Tibial nerve (tissue), 4 donors: ENCODE measurements at regions not wholly inside any gene's neighbourhood (a gene's known extent, or its start where the extent isn't known, plus 50 kb on each side); places are given as distances from the start of the nearest gene placed in this dataset.

ENCODE experiments used
- DNase-seq, 2 donors: peaks; one replicate each; pipeline ENCODE4 v3.0.0-alpha.2; 2019; ENCODE audit warnings: low spot score in 2 of 2
- H3K27ac ChIP-seq, 4 donors: fragments of 200-600 bp; sonication (generic) in 3 of 4; one replicate each; pipeline ENCODE4 v1.5.1; 2017 to 2019; ENCODE audit warnings: mild to moderate bottlenecking in 1 of 4
- H3K27me3 ChIP-seq, 2 donors: fragments of 200-600 bp; sonication (generic) in 1 of 2; one replicate each; pipeline versions ENCODE4 v1.5.1 to v1.6.0; 2017 to 2019
- H3K36me3 ChIP-seq, 3 donors: fragments of 200-600 bp; sonication (generic); one replicate each; pipeline ENCODE4 v1.5.1; 2018 to 2019
- H3K4me1 ChIP-seq, 4 donors: fragments of 200-600 bp; sonication (generic) in 3 of 4; one replicate each; pipeline ENCODE4 v1.5.1; 2017 to 2019
- H3K4me3 ChIP-seq, 4 donors: fragments of 200-600 bp; sonication (generic) in 3 of 4; one replicate each; pipeline ENCODE4 v1.5.1; 2017 to 2019; ENCODE audit warnings: mild to moderate bottlenecking in 1 of 4, moderate library complexity in 1 of 4
- H3K9me3 ChIP-seq, 4 donors: fragments of 200-600 bp; sonication (generic) in 3 of 4; one replicate each; pipeline ENCODE4 v1.5.1; 2017 to 2019
- EP300 ChIP-seq, 2 donors: sonication (generic); formaldehyde crosslinking; IDR thresholded peaks; one replicate each; pipeline ENCODE4 v1.6.1; 2017; ENCODE audit warnings: antibody characterized with exemption in 2 of 2, mild to moderate bottlenecking in 1 of 2
- POLR2A ChIP-seq, 2 donors: fragments of 450-650 bp; IDR thresholded peaks; one replicate each; pipeline ENCODE4 v1.6.1; 2017; ENCODE audit warnings: antibody characterized with exemption in 2 of 2, mild to moderate bottlenecking in 2 of 2, moderate library complexity in 2 of 2
- WGBS, 2 donors: methylation state at CpG; one replicate each; pipeline ENCODE4 v1.1.5; 2018; 5-methylcytosine and 5-hydroxymethylcytosine counted together
- TF ChIP-seq, protein P1 (sequence below), 5 experiments: fragments of 200-600 bp in 3 of 5; fragments of 450-650 bp in 2 of 5; sonication (generic) in 3 of 5; IDR thresholded peaks; one replicate each; pipeline ENCODE4 v1.5.1; 2016 to 2019; ENCODE audit warnings: antibody characterized with exemption in 5 of 5, mild to moderate bottlenecking in 3 of 5, moderate library complexity in 2 of 5

DNA sequence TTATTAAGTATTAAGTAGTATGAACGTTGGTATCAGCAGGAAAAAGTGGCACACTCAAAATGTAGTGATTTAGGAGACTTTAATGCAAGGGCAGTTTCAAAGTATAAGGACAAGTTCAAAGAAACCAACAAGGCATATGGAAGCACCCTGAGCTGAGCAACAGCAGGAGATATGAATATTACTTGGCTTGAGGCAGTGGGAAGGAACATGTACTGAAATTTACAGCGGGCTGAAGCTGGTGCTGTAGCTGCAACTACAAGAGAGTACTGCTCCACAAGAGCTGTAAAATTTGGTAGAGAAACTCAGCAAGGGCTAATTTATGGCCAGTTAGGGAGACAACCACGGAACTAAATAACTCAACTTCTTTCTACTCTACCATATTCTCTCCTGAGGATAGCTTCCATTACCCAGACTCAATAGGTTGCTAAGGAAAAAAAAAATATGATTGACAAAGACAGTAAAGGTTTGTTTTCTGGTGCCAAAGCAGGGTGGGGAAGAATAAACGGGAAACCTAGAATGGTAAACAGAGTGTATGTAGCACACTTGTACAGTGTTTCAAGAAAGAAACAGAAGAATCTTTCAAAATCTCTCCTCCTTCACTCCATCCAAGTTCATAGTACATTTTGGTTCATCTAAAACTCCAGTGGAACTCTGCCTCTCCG is 487.8 kb upstream of the MGAT4C start:
- no peaks in the 10 kb centered on the region for H3K36me3 ChIP-seq
- no peak for DNase-seq
- no peaks in the 10 kb centered on the region for H3K4me1 ChIP-seq
- H3K4me3 ChIP-seq = no peak overlapping the region
- TF ChIP-seq, protein P1, sequence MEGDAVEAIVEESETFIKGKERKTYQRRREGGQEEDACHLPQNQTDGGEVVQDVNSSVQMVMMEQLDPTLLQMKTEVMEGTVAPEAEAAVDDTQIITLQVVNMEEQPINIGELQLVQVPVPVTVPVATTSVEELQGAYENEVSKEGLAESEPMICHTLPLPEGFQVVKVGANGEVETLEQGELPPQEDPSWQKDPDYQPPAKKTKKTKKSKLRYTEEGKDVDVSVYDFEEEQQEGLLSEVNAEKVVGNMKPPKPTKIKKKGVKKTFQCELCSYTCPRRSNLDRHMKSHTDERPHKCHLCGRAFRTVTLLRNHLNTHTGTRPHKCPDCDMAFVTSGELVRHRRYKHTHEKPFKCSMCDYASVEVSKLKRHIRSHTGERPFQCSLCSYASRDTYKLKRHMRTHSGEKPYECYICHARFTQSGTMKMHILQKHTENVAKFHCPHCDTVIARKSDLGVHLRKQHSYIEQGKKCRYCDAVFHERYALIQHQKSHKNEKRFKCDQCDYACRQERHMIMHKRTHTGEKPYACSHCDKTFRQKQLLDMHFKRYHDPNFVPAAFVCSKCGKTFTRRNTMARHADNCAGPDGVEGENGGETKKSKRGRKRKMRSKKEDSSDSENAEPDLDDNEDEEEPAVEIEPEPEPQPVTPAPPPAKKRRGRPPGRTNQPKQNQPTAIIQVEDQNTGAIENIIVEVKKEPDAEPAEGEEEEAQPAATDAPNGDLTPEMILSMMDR (IDR thresholded peaks at IDR 0.05) = no peak
- no peak for TF ChIP-seq POLR2A (IDR thresholded peaks at IDR 0.05)
- no peak for TF ChIP-seq EP300 (IDR thresholded peaks at IDR 0.05)
- H3K9me3 ChIP-seq = no peaks in the 10 kb centered on the region
- no peaks in the 10 kb centered on the region for H3K27me3 ChIP-seq
- no peak overlapping the region for H3K27ac ChIP-seq
- 84% methylated on average over 5 of the region's 5 CpGs for WGBS, 2 donors

DNA sequence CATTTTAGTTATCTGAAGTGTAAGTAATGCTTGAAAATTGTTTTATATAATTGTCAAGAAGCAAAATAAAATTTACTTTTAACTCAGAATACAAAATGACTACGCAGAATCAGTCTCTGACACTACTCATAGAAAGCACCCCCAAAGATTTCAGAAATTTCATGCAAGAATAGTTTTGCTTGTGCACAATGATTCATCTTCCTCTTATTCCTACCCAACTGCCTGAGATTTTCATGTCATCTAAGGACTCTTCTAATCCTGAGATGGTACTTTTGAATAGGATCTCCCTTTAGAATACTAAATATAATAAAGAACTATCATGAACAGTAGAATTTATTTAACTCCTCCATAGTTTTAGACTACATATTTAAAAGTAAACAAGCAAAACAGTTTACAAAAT is 485.3 kb upstream of the MGAT4C start:
- WGBS, 2 donors = 93 to 95% methylated on average over 1 of the region's 1 CpG

DNA sequence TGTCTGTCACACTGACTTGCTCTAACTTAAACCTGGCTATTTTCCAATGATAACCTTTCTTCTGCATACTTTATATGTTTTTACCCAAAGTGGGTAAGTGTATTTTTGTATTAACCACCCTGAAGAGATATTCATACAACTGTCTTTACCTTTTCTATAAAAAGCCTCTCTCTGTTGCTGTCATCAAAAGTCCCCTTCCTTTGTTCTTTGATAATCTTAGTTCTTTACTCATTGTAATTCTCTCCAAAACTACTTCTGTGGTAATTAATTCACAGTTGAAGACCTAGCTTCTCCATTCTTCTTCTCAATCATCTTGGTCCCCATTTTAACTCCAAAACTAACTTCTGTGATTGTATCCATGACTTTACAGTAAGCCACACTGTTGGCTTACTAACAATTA is 479.7 kb upstream of the MGAT4C start:
- DNase-seq = no peak
- H3K4me1 ChIP-seq = no peaks in the 10 kb centered on the region
- no peaks in the 10 kb centered on the region for H3K9me3 ChIP-seq

More for the DNA sequence above, 485.3 kb upstream of the MGAT4C start:
- TF ChIP-seq EP300 (IDR thresholded peaks at IDR 0.05) = no peak
- no peak for TF ChIP-seq POLR2A (IDR thresholded peaks at IDR 0.05)
- TF ChIP-seq, protein P1 (IDR thresholded peaks at IDR 0.05) = no peak
- no peak overlapping the region for H3K4me3 ChIP-seq
- H3K27ac ChIP-seq = no peak overlapping the region
- H3K36me3 ChIP-seq = no peaks in the 10 kb centered on the region
- H3K9me3 ChIP-seq = no peaks in the 10 kb centered on the region
- no peaks in the 10 kb centered on the region for H3K4me1 ChIP-seq
- no peaks in the 10 kb centered on the region for H3K27me3 ChIP-seq
- DNase-seq = no peak

DNA sequence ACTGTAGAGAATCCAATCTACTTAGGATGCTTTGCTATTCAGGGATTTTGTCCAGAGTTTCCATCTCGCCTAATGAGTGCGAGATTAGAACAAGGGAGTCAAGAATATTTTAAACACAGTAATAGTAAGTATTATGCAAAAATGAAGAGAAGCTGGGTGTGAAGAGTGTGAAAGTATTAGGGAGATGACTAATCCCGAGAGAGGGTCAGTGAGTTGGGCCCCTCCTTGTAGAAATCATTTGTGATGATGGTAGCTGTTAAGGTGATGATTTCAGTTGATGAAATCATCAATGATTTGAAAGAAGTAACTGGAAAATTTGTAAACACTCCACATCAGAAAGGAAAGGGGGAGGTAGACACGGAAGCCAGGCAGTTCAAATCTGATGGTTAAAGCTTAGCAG is 478.9 kb upstream of the MGAT4C start:
- 90% methylated on average over 4 of the region's 4 CpGs for WGBS, 2 donors
- TF ChIP-seq, protein P1 (IDR thresholded peaks at IDR 0.05) = no peak
- TF ChIP-seq POLR2A (IDR thresholded peaks at IDR 0.05) = no peak
- TF ChIP-seq EP300 (IDR thresholded peaks at IDR 0.05) = no peak
- no peaks in the 10 kb centered on the region for H3K9me3 ChIP-seq
- H3K27me3 ChIP-seq = no peaks in the 10 kb centered on the region
- H3K4me1 ChIP-seq = no peaks in the 10 kb centered on the region
- no peaks in the 10 kb centered on the region for H3K36me3 ChIP-seq
- DNase-seq = no peak
- H3K27ac ChIP-seq = no peak overlapping the region
- no peak overlapping the region for H3K4me3 ChIP-seq

More for the DNA sequence above, 479.7 kb upstream of the MGAT4C start:
- no peaks in the 10 kb centered on the region for H3K27me3 ChIP-seq
- H3K4me3 ChIP-seq = no peak overlapping the region
- H3K27ac ChIP-seq = no peak overlapping the region
- no peaks in the 10 kb centered on the region for H3K36me3 ChIP-seq
- TF ChIP-seq, protein P1 (IDR thresholded peaks at IDR 0.05) = no peak
- TF ChIP-seq POLR2A (IDR thresholded peaks at IDR 0.05) (no peak), EP300 (IDR thresholded peaks at IDR 0.05) (no peak)

DNA sequence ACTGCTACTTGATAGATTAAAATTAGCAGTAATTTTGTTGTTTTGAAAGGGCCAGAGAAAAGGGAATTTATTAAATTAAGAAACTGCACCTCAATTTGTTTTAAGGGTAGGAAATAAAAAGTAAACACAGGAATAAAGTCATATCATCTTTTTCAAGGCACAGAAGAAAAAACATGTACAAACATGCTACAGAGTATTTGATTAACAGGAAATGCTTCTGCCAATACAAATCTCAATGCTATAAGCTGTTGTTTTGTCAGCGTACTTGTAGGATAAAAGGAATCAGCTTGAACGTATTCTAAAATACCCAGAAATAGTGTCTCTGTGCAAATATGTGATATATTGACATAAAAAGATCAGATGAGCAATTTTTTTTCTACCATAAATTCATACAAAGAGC is 474.0 kb upstream of the MGAT4C start:
- TF ChIP-seq, protein P1 (IDR thresholded peaks at IDR 0.05) = no peak
- TF ChIP-seq POLR2A (IDR thresholded peaks at IDR 0.05) (no peak), EP300 (IDR thresholded peaks at IDR 0.05) (no peak)
- DNase-seq = no peak
- Histone ChIP-seq H3K9me3 (no peaks in the 10 kb centered on the region), H3K4me3 (no peak overlapping the region), H3K27me3 (no peaks in the 10 kb centered on the region), H3K4me1 (no peaks in the 10 kb centered on the region), H3K36me3 (no peaks in the 10 kb centered on the region), H3K27ac (no peak overlapping the region)
- WGBS, 2 donors = 78 to 80% methylated on average over 2 of the region's 2 CpGs
